CD14-positive monocyte (primary cell): ENCODE measurements at regions not wholly inside any gene's neighbourhood (a gene's known extent, or its start where the extent isn't known, plus 50 kb on each side); places are given as distances from the start of the nearest gene placed in this dataset.

ENCODE experiments used
- DNase-seq, 3 donors: peaks; one replicate each; pipeline ENCODE4 v3.0.0-alpha.2; 2011 to 2022
- H2AFZ ChIP-seq: 2 replicates; pipeline ENCODE4 v1.6.0; 2012; ENCODE audit warnings: mild to moderate bottlenecking, low read depth, low read length, inconsistent platforms; ENCODE audit not compliant: insufficient read depth, poor library complexity, severe bottlenecking
- H3K27ac ChIP-seq, 2 donors: 1 replicate in 1 of 2; 2 replicates in 1 of 2; pipeline ENCODE4 v1.5.1; 2012 to 2013; ENCODE audit warnings: low read length in 2 of 2, control low read depth in 1 of 2, inconsistent platforms in 1 of 2, low read depth in 1 of 2, mild to moderate bottlenecking in 1 of 2
- H3K27me3 ChIP-seq, 2 donors: one replicate each; pipeline versions ENCODE4 v1.6.0 to v1.6.1; 2011 to 2013; ENCODE audit warnings: low read length in 2 of 2; ENCODE audit not compliant: control insufficient read depth in 2 of 2, insufficient read depth in 2 of 2
- H3K36me3 ChIP-seq, 2 donors: replicated peaks in 1 of 2; 1 replicate in 1 of 2; 2 replicates in 1 of 2; pipeline versions ENCODE4 v1.5.1 to v1.6.1; 2012 to 2013; ENCODE audit warnings: low read length in 2 of 2, control low read depth in 1 of 2, inconsistent platforms in 1 of 2, mild to moderate bottlenecking in 1 of 2; ENCODE audit not compliant: insufficient read depth in 2 of 2, control insufficient read depth in 1 of 2
- H3K4me1 ChIP-seq, 2 donors: 1 replicate in 1 of 2; 2 replicates in 1 of 2; pipeline versions ENCODE4 v1.5.1 to v1.6.1; 2012 to 2013; ENCODE audit warnings: low read length in 2 of 2, control low read depth in 1 of 2, inconsistent platforms in 1 of 2, mild to moderate bottlenecking in 1 of 2, moderate library complexity in 1 of 2; ENCODE audit not compliant: insufficient read depth in 2 of 2, control insufficient read depth in 1 of 2
- H3K4me2 ChIP-seq: replicated peaks from 2 replicates; pipeline ENCODE3; 2012; ENCODE audit warnings: low read length, moderate library complexity, mild to moderate bottlenecking; ENCODE audit not compliant: poor library complexity, severe bottlenecking; ENCODE audit errors: extremely low read depth
- H3K4me3 ChIP-seq, 3 experiments: fragments of 200-600 bp in 1 of 3; sonication (generic) in 1 of 3; replicated peaks in 1 of 3; 1 replicate in 2 of 3; 2 replicates in 1 of 3; pipeline ENCODE4 v1.5.1; 2011 to 2013; ENCODE audit warnings: low read length in 3 of 3, mild to moderate bottlenecking in 3 of 3, control low read depth in 2 of 3, low read depth in 2 of 3, inconsistent platforms in 1 of 3, moderate library complexity in 1 of 3
- H3K79me2 ChIP-seq: 2 replicates; pipeline ENCODE4 v1.6.0; 2012; ENCODE audit warnings: mild to moderate bottlenecking, control low read depth, inconsistent platforms, low read length, moderate library complexity; ENCODE audit not compliant: insufficient read depth
- H3K9ac ChIP-seq: 2 replicates; pipeline ENCODE4 v1.6.0; 2017; ENCODE audit warnings: low read length, mild to moderate bottlenecking; ENCODE audit not compliant: insufficient read depth, poor library complexity, severe bottlenecking
- H3K9me3 ChIP-seq, 2 donors: replicated peaks in 1 of 2; 1 replicate in 1 of 2; 2 replicates in 1 of 2; pipeline versions ENCODE4 v1.5.1 to v1.6.1; 2012 to 2013; ENCODE audit warnings: low read length in 2 of 2, control low read depth in 1 of 2; ENCODE audit not compliant: control insufficient read depth in 1 of 2, insufficient read depth in 1 of 2
- H4K20me1 ChIP-seq: 2 replicates; pipeline ENCODE4 v1.6.0; 2012; ENCODE audit warnings: mild to moderate bottlenecking, low read length, control low read depth, moderate library complexity; ENCODE audit not compliant: insufficient read depth
- H3K27ac Mint-ChIP-seq, 7 donors: one replicate each; pipeline ENCODE4 v1.8.0; 2020; ENCODE audit warnings: mild to moderate bottlenecking in 7 of 7, mixed read lengths in 7 of 7, moderate library complexity in 6 of 7, inconsistent platforms in 2 of 7
- H3K27me3 Mint-ChIP-seq, 3 donors: one replicate each; pipeline ENCODE4 v1.8.0; 2021 to 2022; ENCODE audit warnings: low read depth in 3 of 3, mild to moderate bottlenecking in 3 of 3, mixed read lengths in 3 of 3, moderate library complexity in 3 of 3, inconsistent platforms in 1 of 3
- H3K36me3 Mint-ChIP-seq, 2 donors: one replicate each; pipeline ENCODE4 v1.8.0; 2020; ENCODE audit warnings: mixed read lengths in 2 of 2, inconsistent platforms in 1 of 2, mild to moderate bottlenecking in 1 of 2
- H3K4me1 Mint-ChIP-seq: one replicate; pipeline ENCODE4 v1.8.0; 2020; ENCODE audit warnings: mild to moderate bottlenecking, mixed read lengths
- H3K4me3 Mint-ChIP-seq, 2 donors: one replicate each; pipeline ENCODE4 v1.8.0; 2020; ENCODE audit warnings: mild to moderate bottlenecking in 2 of 2, mixed read lengths in 2 of 2, moderate library complexity in 1 of 2
- H3K9me3 Mint-ChIP-seq, 7 donors: one replicate each; pipeline ENCODE4 v1.8.0; 2020 to 2022; ENCODE audit warnings: mixed read lengths in 7 of 7, mild to moderate bottlenecking in 6 of 7, moderate library complexity in 6 of 7, inconsistent platforms in 2 of 7
- CTCF ChIP-seq: fragments of 200-600 bp; IDR thresholded peaks from one replicate; pipeline ENCODE4 v1.8.0; 2022; ENCODE audit warnings: antibody characterized with exemption, mild to moderate bottlenecking
- WGBS: methylation state at CpG from one replicate; pipeline ENCODE4 v1.1.5; 2013; ENCODE audit warnings: missing lambda C conversion rate; ENCODE audit not compliant: insufficient coverage; 5-methylcytosine and 5-hydroxymethylcytosine counted together
- intact Hi-C, 2 donors: fragments of 100-400 bp; cut with micrococcal nuclease; formaldehyde crosslinking; loops; one replicate each; pipeline versions ENCODE4 v1.15.0 to v1.15.1; 2023

- no peak overlapping the region for H3K27ac Mint-ChIP-seq
- peaks cover 0 to 7% (median 3%) of the 10 kb centered on the region in 3 donors for H3K27me3 Mint-ChIP-seq
- no peaks in the 10 kb centered on the region for H3K79me2 ChIP-seq
- no peak for DNase-seq
- no peak overlapping the region for H3K4me3 ChIP-seq
- no peaks in the 10 kb centered on the region for H3K27me3 ChIP-seq
- H3K4me2 ChIP-seq, result no peak overlapping the region
- no peak overlapping the region for H2AFZ ChIP-seq
- no peak overlapping the region for H3K4me3 Mint-ChIP-seq
- peaks cover 10% of the 10 kb centered on the region for H3K4me1 Mint-ChIP-seq
- no peak overlapping the region for H3K9ac ChIP-seq
- H3K36me3 ChIP-seq, result no peaks in the 10 kb centered on the region
- no peaks in the 10 kb centered on the region for H4K20me1 ChIP-seq
- H3K4me1 ChIP-seq, result peaks cover 0 to 19% of the 10 kb centered on the region in 2 donors
- H3K9me3 Mint-ChIP-seq, result peaks cover 0 to 10% (median 3%) of the 10 kb centered on the region in 7 donors
- intact Hi-C loops, result no loop called here
- no peak for TF ChIP-seq CTCF
- H3K9me3 ChIP-seq, result peaks cover 0 to 7% of the 10 kb centered on the region in 2 donors
- no peaks in the 10 kb centered on the region for H3K36me3 Mint-ChIP-seq
- no peak overlapping the region for H3K27ac ChIP-seq
These were observed 562.4 kb upstream of the CDH11 start for GRCh38 chr16:65684230-65684629.

- Histone ChIP-seq H3K36me3 (no peaks in the 10 kb centered on the region), H3K9me3 (peaks cover 0 to 7% of the 10 kb centered on the region in 2 donors), H3K79me2 (no peaks in the 10 kb centered on the region), H2AFZ (no peak overlapping the region), H3K4me2 (no peak overlapping the region), H3K4me1 (no peaks in the 10 kb centered on the region), H3K4me3 (no peak overlapping the region), H3K9ac (no peak overlapping the region), H3K27ac (no peak overlapping the region), H3K27me3 (no peaks in the 10 kb centered on the region), H4K20me1 (no peaks in the 10 kb centered on the region)
- Mint-ChIP-seq H3K27me3 (peaks cover 0 to 7% (median 3%) of the 10 kb centered on the region in 3 donors), H3K36me3 (no peaks in the 10 kb centered on the region), H3K27ac (no peak overlapping the region), H3K4me3 (no peak overlapping the region), H3K4me1 (no peaks in the 10 kb centered on the region), H3K9me3 (peaks cover 0 to 8% (median 3%) of the 10 kb centered on the region in 7 donors)
- intact Hi-C loops, result no loop called here
- TF ChIP-seq CTCF, result no peak
- WGBS, result 100% methylated on average over 2 of the region's 4 CpGs
- DNase-seq, result no peak
These were observed 559.5 kb upstream of the CDH11 start for GRCh38 chr16:65681406-65681805.
